ENCODE measurements at regions not wholly inside any gene's neighbourhood (a gene's known extent, or its start where the extent isn't known, plus 50 kb on each side); places are given as distances from the start of the nearest gene placed in this dataset.

DNA sequence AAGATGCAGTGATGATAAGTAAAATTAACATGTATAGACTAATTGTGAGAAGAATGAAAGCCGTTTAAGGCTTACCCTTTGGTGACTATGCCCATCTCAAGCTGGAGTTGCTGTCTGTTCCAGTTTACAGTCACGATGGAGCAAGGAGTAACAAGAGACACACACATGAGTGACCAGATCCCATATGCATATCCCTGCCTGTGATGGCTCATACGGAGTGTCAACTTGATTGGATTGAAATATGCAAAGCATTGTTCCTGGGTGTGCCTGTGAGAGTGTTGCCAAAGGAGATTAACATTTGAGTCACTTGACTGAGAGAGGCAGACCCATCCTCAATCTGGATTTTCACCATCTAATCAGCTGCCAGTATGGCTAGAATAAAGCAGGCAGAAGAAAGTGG lies 786.8 kb downstream of the FAM181B start (continued):
- TF ChIP-seq ZNF8 (CRISPR knock-in tag; IDR thresholded peaks at IDR 0.05) (no peak), PPARA (CRISPR knock-in tag; IDR thresholded peaks at IDR 0.05; ENCODE audit: borderline replicate concordance) (no peak), SNAI2 (CRISPR knock-in tag; IDR thresholded peaks at IDR 0.05) (no peak)
- TF ChIP-seq, protein P1, sequence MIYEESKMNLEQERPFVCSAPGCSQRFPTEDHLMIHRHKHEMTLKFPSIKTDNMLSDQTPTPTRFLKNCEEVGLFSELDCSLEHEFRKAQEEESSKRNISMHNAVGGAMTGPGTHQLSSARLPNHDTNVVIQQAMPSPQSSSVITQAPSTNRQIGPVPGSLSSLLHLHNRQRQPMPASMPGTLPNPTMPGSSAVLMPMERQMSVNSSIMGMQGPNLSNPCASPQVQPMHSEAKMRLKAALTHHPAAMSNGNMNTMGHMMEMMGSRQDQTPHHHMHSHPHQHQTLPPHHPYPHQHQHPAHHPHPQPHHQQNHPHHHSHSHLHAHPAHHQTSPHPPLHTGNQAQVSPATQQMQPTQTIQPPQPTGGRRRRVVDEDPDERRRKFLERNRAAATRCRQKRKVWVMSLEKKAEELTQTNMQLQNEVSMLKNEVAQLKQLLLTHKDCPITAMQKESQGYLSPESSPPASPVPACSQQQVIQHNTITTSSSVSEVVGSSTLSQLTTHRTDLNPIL (CRISPR knock-in tag; IDR thresholded peaks at IDR 0.05; ENCODE audit: low read depth): no peak

DNA sequence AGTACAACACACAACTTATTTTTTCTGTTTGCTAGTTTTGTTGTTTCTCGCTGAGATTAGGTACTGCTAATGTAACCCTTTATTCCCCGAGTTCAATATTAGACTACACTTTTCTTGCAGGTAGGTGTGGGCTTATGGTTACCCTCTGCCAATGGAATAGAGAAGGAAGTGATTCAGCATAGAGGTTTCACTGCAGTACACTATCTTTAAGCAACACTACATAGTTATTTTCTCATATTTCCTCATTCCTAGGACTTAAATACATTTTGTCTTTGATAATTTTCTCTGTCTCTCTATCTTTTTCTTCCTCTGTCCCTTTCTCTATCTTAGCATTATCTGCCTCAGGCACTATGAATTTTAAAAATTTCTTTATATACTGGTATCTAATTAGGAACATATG lies 791.0 kb downstream of the FAM181B start:
- TF ChIP-seq, protein P2, sequence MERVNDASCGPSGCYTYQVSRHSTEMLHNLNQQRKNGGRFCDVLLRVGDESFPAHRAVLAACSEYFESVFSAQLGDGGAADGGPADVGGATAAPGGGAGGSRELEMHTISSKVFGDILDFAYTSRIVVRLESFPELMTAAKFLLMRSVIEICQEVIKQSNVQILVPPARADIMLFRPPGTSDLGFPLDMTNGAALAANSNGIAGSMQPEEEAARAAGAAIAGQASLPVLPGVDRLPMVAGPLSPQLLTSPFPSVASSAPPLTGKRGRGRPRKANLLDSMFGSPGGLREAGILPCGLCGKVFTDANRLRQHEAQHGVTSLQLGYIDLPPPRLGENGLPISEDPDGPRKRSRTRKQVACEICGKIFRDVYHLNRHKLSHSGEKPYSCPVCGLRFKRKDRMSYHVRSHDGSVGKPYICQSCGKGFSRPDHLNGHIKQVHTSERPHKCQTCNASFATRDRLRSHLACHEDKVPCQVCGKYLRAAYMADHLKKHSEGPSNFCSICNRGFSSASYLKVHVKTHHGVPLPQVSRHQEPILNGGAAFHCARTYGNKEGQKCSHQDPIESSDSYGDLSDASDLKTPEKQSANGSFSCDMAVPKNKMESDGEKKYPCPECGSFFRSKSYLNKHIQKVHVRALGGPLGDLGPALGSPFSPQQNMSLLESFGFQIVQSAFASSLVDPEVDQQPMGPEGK (CRISPR knock-in tag; IDR thresholded peaks at IDR 0.05; ENCODE audit: borderline replicate concordance): no peak
- TF ChIP-seq ZNF565 (CRISPR knock-in tag; conservative IDR thresholded peaks at IDR 0.05; ENCODE audit: low read depth) (no peak), ISL1 (CRISPR knock-in tag; IDR thresholded peaks at IDR 0.05) (no peak), OSR1 (CRISPR knock-in tag; IDR thresholded peaks at IDR 0.05) (no peak), RARB (CRISPR knock-in tag; IDR thresholded peaks at IDR 0.05) (no peak)
- TF ChIP-seq, protein P3, sequence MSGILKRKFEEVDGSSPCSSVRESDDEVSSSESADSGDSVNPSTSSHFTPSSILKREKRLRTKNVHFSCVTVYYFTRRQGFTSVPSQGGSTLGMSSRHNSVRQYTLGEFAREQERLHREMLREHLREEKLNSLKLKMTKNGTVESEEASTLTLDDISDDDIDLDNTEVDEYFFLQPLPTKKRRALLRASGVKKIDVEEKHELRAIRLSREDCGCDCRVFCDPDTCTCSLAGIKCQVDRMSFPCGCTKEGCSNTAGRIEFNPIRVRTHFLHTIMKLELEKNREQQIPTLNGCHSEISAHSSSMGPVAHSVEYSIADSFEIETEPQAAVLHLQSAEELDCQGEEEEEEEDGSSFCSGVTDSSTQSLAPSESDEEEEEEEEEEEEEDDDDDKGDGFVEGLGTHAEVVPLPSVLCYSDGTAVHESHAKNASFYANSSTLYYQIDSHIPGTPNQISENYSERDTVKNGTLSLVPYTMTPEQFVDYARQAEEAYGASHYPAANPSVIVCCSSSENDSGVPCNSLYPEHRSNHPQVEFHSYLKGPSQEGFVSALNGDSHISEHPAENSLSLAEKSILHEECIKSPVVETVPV (CRISPR knock-in tag; IDR thresholded peaks at IDR 0.05): no peak
- ATAC-seq: no peak

DNA sequence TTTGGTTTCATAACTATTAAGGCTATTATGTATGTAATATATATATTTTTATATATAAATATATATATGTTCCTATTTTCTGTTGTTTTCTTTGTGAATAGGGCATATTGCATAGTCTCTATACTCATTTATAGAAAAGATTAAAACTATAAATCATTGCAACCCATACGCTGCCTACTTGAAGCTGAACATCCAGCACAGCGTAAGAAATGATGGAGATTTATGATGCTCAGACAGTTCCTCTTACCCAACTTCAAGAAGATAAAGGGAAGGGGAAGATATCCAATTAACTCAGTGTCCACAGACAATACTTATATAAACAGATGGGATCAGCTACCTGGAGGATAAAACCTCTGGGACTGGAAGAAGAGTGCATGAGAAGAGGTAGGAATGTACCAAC lies 791.7 kb downstream of the FAM181B start:
- ATAC-seq: no peak
- TF ChIP-seq RARB (CRISPR knock-in tag; IDR thresholded peaks at IDR 0.05): no peak
- no peak for TF ChIP-seq ZNF565 (CRISPR knock-in tag; conservative IDR thresholded peaks at IDR 0.05; ENCODE audit: low read depth)
- TF ChIP-seq, protein P4, sequence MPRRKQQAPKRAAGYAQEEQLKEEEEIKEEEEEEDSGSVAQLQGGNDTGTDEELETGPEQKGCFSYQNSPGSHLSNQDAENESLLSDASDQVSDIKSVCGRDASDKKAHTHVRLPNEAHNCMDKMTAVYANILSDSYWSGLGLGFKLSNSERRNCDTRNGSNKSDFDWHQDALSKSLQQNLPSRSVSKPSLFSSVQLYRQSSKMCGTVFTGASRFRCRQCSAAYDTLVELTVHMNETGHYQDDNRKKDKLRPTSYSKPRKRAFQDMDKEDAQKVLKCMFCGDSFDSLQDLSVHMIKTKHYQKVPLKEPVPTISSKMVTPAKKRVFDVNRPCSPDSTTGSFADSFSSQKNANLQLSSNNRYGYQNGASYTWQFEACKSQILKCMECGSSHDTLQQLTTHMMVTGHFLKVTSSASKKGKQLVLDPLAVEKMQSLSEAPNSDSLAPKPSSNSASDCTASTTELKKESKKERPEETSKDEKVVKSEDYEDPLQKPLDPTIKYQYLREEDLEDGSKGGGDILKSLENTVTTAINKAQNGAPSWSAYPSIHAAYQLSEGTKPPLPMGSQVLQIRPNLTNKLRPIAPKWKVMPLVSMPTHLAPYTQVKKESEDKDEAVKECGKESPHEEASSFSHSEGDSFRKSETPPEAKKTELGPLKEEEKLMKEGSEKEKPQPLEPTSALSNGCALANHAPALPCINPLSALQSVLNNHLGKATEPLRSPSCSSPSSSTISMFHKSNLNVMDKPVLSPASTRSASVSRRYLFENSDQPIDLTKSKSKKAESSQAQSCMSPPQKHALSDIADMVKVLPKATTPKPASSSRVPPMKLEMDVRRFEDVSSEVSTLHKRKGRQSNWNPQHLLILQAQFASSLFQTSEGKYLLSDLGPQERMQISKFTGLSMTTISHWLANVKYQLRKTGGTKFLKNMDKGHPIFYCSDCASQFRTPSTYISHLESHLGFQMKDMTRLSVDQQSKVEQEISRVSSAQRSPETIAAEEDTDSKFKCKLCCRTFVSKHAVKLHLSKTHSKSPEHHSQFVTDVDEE (CRISPR knock-in tag; IDR thresholded peaks at IDR 0.05): no peak
- no peak for TF ChIP-seq ZNF8 (CRISPR knock-in tag; IDR thresholded peaks at IDR 0.05)
- TF ChIP-seq, protein P3 (CRISPR knock-in tag; IDR thresholded peaks at IDR 0.05): no peak
- TF ChIP-seq, protein P2 (CRISPR knock-in tag; IDR thresholded peaks at IDR 0.05; ENCODE audit: borderline replicate concordance): no peak
- TF ChIP-seq PPARA (CRISPR knock-in tag; IDR thresholded peaks at IDR 0.05; ENCODE audit: borderline replicate concordance): no peak
- no peak for TF ChIP-seq ZFP30 (CRISPR knock-in tag; IDR thresholded peaks at IDR 0.05)
- TF ChIP-seq ZNF70 (CRISPR knock-in tag; IDR thresholded peaks at IDR 0.05): no peak
- TF ChIP-seq ZC3H10 (CRISPR knock-in tag; IDR thresholded peaks at IDR 0.05): no peak
- no peak for TF ChIP-seq TOX (CRISPR knock-in tag; IDR thresholded peaks at IDR 0.05; ENCODE audit: borderline replicate concordance)
- no peak for TF ChIP-seq BACH2 (CRISPR knock-in tag; IDR thresholded peaks at IDR 0.05; ENCODE audit: borderline replicate concordance)

DNA sequence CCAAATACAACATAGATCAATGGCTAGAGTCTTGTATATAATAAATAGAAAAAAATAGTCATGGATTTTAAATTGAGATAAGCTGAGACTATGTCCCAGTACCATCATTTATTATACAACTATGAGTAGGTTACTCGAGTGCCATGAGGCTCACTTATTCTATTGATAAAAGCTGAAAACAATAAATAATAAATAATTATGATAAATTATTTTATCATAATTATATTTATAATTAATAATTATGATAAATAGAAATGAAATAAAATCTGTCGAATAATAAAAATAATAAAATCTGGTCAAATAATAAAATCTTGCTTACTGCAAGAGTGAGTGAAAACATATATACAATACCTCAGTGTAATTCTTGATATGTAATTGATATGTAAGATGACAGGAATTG lies 801.4 kb downstream of the FAM181B start:
- TF ChIP-seq ZNF70 (CRISPR knock-in tag; IDR thresholded peaks at IDR 0.05): no peak
- TF ChIP-seq SNAI2 (CRISPR knock-in tag; IDR thresholded peaks at IDR 0.05): no peak
- TF ChIP-seq ZFP3 (CRISPR knock-in tag; IDR thresholded peaks at IDR 0.05): no peak
- TF ChIP-seq, protein P5, sequence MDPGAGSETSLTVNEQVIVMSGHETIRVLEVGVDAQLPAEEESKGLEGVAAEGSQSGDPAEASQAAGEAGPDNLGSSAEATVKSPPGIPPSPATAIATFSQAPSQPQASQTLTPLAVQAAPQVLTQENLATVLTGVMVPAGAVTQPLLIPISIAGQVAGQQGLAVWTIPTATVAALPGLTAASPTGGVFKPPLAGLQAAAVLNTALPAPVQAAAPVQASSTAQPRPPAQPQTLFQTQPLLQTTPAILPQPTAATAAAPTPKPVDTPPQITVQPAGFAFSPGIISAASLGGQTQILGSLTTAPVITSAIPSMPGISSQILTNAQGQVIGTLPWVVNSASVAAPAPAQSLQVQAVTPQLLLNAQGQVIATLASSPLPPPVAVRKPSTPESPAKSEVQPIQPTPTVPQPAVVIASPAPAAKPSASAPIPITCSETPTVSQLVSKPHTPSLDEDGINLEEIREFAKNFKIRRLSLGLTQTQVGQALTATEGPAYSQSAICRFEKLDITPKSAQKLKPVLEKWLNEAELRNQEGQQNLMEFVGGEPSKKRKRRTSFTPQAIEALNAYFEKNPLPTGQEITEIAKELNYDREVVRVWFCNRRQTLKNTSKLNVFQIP (CRISPR knock-in tag; IDR thresholded peaks at IDR 0.05; ENCODE audit: borderline replicate concordance, low read depth): no peak
- TF ChIP-seq, protein P1 (CRISPR knock-in tag; IDR thresholded peaks at IDR 0.05; ENCODE audit: low read depth): no peak
- TF ChIP-seq OSR1 (CRISPR knock-in tag; IDR thresholded peaks at IDR 0.05): no peak
- TF ChIP-seq ARNTL (CRISPR knock-in tag; IDR thresholded peaks at IDR 0.05; ENCODE audit: borderline replicate concordance, low read depth): no peak
- TF ChIP-seq ZNF8 (CRISPR knock-in tag; IDR thresholded peaks at IDR 0.05): no peak
- no peak for TF ChIP-seq ZNF565 (CRISPR knock-in tag; conservative IDR thresholded peaks at IDR 0.05; ENCODE audit: low read depth)
- TF ChIP-seq GLIS3 (CRISPR knock-in tag; IDR thresholded peaks at IDR 0.05): no peak
- no peak for ATAC-seq

Data from SK-N-SH treated with all-trans-retinoic acid at 6 μM for 48 hours (cell line).